GM20431 (cell line): ENCODE measurements at regions not wholly inside any gene's neighbourhood (a gene's known extent, or its start where the extent isn't known, plus 50 kb on each side); places are given as distances from the start of the nearest gene placed in this dataset.

Source experiments
- in situ Hi-C: fragments of 300-500 bp; cut with MseI, MboI; formaldehyde crosslinking; loops from one replicate; pipeline ENCODE4 v1.15.0; 2020; ENCODE audit warnings: low sequenced_read_pairs; ENCODE audit not compliant: unreplicated experiment

DNA sequence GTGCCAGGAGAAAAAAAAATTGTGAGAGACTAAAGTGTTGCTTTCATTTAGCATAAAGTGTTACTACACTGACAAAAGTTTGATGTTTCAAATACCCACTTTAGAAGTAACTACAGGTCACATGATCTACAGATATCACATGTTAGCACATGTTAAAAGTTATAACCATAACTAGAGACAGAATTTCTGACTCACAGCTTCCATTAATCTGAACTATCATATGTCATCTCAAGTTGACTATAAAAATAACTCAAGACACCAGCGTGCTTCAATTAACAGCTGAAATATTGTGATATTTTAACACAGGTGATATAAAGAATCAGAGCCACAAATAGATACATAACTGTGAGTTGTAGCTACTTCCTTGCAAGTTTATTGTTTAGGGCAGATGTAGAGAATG lies 591.5 kb upstream of the PITX2 start:
- in situ Hi-C loops: no loop called here

- in situ Hi-C loops: no loop called here
These were observed 592.9 kb upstream of the PITX2 start for GRCh38 chr4:111215755-111216154.

DNA sequence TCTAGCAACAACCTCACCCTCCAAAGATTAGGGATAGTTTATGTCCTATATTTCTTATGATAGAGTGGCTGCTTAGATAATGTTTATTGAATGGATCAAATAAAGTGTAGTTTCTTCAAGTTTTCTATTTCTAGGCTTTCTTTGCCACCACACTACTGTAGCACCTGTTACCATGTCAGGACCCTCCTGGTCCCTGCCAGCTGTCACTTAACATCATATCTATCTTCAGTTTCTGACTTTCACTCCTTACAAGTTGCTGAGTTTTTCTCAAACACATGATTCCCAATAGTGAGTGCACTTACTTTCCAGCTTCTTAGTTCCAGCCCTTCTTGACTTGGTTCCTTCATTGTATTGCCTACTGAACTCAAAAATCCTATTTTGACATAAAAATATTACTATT lies 593.9 kb upstream of the PITX2 start:
- in situ Hi-C loops: no loop called here

- in situ Hi-C loops: no loop called here
These were observed 598.5 kb upstream of the PITX2 start for GRCh38 chr4:111221371-111221770.

DNA sequence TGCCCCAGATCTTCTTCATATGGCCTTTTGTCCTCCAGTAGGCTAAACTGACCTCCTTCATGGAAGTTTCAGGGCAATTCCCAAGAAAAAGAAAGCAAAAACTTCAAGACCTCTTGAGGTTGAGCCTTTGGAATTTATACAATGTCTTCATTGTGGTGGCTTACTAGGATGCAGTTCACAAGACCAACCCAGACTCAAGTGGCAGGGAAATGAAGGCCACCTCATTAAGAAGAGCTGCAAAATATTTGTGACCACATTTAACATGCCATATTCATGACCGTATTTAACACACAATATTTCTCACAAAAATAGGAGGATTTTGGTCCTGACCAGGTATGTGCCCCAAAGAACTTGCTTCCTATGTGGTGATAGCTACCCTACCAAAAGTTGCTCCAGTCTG lies 605.5 kb upstream of the PITX2 start:
- in situ Hi-C loops: no loop called here

DNA sequence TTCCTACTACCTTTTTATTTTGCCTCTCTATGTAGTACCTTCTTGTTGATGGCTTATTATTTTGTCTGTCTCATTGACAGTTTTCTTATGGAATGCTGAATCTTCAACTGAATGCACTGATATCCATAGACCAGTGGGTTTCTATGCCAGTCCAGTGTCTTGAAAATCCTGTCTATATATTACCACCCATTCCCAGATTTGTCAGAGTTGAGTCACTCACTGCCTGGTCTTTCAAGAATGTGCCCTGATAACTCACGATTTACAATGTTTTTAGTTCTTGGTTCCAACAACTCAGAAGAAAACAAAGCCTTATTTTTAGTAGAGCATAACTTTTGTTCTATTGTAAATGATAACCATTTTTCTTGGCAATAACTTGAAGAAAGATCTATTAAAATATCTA lies 606.0 kb upstream of the PITX2 start:
- in situ Hi-C loops: no loop called here

DNA sequence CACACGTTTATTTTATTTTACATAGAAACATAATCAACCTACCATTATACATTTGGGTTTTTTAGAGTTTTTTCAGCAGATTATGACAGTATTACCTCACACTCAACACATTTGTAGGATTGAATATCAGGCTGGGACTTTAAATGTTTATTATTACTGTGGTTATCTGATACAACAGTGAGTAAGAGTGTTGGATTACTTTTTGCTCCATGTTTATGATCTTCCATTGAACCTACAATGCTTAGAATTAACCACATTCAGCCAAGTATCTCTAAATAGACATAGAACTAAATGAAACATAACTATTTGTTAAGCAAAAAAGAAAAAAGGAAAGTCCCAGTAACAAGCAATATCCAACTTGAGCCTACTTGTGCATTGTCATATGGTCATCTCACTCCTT lies 607.4 kb upstream of the PITX2 start:
- in situ Hi-C loops: no loop called here

- in situ Hi-C loops: no loop called here
These were observed 608.4 kb upstream of the PITX2 start for GRCh38 chr4:111231281-111231680.

GRCh38 chr4:111234939-111235338 lies 612.1 kb upstream of the PITX2 start:
- in situ Hi-C loops: no loop called here

DNA sequence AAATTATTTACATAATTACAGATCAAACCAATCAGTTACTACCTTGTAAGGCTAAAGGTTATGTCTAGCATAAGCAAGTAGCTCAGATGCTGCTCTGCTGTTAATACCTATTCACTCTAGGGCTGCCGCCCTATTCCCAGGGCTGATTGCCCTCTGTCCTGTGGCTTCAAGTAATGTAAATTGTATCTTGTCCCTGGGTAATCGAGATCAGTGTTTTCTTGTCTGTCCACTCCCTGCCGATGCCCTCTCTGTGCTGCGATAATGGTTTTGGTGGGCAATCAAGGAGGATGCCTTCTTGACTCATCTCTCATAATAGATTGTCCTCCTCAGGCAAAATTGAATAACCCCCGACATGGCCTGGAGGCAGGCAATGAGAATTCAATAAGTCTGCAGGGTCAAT lies 641.0 kb upstream of the PITX2 start:
- in situ Hi-C loops: no loop called here

DNA sequence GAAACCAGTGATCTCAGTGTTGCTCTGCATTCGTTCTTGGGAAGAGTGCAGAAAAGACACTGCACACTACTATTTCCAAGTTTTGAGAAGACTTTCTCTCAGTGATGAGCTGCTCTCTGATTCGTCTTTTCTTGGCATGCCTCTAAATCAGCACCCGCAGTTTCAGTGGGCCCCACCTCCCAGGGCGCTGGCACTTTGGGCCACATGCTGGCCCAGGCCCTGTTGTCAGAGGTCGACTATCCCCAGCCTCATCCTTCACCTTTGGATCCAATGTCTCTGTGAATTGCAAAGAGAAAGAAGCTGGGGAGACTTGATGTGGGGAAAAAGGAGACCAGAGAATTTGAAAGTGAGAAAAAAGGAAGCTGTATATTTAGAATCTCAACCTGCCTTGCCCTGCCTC lies 644.1 kb upstream of the PITX2 start:
- in situ Hi-C loops: no loop called here

GRCh38 chr4:111267786-111268185 lies 644.9 kb upstream of the PITX2 start:
- in situ Hi-C loops: no loop called here

- in situ Hi-C loops: no loop called here
These were observed 646.0 kb upstream of the PITX2 start for GRCh38 chr4:111268769-111269414.

GRCh38 chr4:111269439-111269838 lies 646.6 kb upstream of the PITX2 start:
- in situ Hi-C loops: no loop called here

- in situ Hi-C loops: no loop called here
These were observed 651.2 kb upstream of the PITX2 start for GRCh38 chr4:111274060-111274459.

DNA sequence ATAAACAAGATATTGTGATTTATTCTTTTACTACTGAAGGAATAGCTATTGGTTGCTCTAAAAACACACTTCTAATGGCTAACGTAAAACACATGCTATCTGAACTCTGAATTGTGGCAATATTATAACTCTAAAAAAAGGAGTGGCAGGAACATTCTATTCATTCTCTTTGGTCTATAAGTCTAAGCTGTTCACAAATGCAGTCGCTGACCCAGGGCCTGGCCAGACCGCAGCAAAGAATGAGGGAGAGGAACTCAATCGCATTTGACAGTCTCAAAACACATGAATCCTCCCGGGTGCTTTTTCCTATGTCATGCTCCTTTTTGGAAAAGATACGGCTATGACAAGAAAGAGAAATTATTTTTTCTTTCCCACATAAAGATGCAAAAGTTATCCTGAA lies 651.6 kb upstream of the PITX2 start:
- in situ Hi-C loops: no loop called here

DNA sequence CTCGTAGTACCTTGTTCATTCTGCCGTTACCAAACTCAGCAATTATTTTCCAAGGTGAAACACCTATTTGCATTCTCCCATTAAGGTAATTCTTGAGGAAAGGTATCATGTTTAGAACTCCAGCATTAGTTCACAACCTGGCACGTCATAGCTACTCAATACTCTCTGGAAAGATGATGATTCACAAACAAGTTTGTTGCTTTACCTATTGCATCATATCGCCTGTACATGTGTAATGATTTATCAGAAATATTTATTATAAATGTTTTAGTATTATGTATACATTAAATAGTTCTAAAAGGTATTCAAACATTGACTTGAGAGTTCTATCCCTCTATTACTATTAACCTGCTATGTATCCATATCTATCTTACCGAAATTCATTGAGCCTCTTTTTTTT lies 658.3 kb upstream of the PITX2 start:
- in situ Hi-C loops: no loop called here

GRCh38 chr4:111282035-111282434 lies 659.2 kb upstream of the PITX2 start:
- in situ Hi-C loops: no loop called here

DNA sequence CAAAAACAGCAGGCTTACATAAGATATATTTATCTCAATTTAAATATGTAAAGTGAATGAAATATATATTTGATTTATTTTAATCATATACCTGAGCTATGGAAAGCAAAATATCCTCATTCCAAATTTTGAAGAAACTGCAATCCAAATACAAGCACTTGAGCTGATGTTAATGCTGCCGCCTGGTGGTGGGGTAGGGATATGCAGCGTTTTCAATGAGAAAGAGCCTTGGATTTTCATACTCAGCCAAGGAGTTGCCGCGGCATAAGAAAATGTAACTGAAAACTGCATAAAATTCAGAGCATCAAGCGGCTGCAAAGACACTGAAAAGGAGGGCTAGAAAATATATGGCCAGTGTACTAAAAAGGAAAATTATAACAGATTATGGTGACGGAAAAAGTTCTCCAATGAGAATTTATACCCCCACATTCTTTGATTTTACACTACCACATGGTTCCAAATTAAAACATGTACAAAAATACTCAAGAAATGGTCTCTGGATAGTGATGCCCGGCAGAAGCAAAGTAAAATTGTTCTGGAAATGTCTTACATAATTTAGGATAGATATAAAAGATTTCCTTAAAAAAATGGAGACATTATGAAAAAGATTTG lies 660.3 kb upstream of the PITX2 start:
- in situ Hi-C loops: no loop called here

DNA sequence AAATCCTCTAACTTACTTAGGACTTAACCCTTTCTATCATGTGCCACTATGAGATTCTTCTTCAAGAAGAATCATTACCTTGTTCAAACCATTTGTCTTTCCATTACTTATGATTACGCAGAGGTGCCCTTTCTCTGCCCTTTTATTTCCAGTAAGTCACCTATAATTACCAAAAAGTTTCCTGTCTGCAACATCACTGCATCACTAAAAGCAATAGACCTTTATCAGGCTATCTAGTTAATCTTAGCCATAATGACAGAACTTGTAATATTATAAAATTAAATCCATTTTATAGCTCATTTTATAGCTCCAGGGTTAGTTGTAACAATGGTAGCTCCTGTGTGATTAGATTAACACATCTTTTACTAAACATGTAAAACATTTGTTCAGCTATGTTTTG lies 673.6 kb upstream of the PITX2 start:
- in situ Hi-C loops: no loop called here

- in situ Hi-C loops: no loop called here
These were observed 680.9 kb upstream of the PITX2 start for GRCh38 chr4:111303806-111304205.

- in situ Hi-C loops: no loop called here
These were observed 700.6 kb upstream of the PITX2 start for GRCh38 chr4:111323496-111323895.
